ENCODE measurements at regions not wholly inside any gene's neighbourhood (a gene's known extent, or its start where the extent isn't known, plus 50 kb on each side); places are given as distances from the start of the nearest gene placed in this dataset.

- no TSS peak for BruUV-seq (replicated peaks)
- H2AK9ac ChIP-seq (replicated peaks; ENCODE audit: low read depth, low read length, poor library complexity), result no peak overlapping the region
- H3K79me1 ChIP-seq (ENCODE audit: low read depth in 1 of 2, low read length in 2 of 2), result no peaks in the 10 kb centered on the region
- H3K27me3 ChIP-seq (ENCODE audit: control insufficient read depth, insufficient read depth, low read length), result no peaks in the 10 kb centered on the region; the same call in 1 of the 2 replicates
- no peak overlapping the region for H2BK20ac ChIP-seq (ENCODE audit: low read depth, low read length)
- H3K4ac ChIP-seq (ENCODE audit: low read depth, low read length), result no peak overlapping the region
- H2BK5ac ChIP-seq (ENCODE audit: low read depth, low read length, poor library complexity, severe bottlenecking), result no peak overlapping the region
- no peak overlapping the region for H3K18ac ChIP-seq (ENCODE audit: low read depth, low read length)
- ChIA-PET CTCF (no interaction called here), POLR2A (ENCODE audit: unreplicated experiment) (no interaction called here)
- H2AFZ ChIP-seq (replicated peaks; ENCODE audit: low read length, poor library complexity), result no peak overlapping the region
- no peak overlapping the region for H2AK5ac ChIP-seq (ENCODE audit: low read depth, low read length)
- H3K9me1 ChIP-seq (ENCODE audit: insufficient read depth, low read length), result no peaks in the 10 kb centered on the region
- H3K4me2 ChIP-seq (ENCODE audit: low read depth, low read length), result no peak overlapping the region
- no peak overlapping the region for H3K23ac ChIP-seq (ENCODE audit: low read depth, low read length)
- no peak for ATAC-seq (ENCODE audit: low read depth)
- no peak overlapping the region for H3K27ac ChIP-seq (ENCODE audit: insufficient read depth, low read length)
- H3K9me3 ChIP-seq (ENCODE audit: control insufficient read depth, insufficient read depth, low read length), result no peaks in the 10 kb centered on the region
- no peak overlapping the region for H4K5ac ChIP-seq (ENCODE audit: low read depth, low read length)
- dilution Hi-C loops (cut with HindIII; ENCODE audit: low sequenced_read_pairs, unreplicated experiment) (no loop called here), in situ Hi-C loops (cut with MboI; ENCODE audit: low sequenced_read_pairs) (no loop called here), intact Hi-C loops (cut with micrococcal nuclease) (no loop called here)
- no peak overlapping the region for H2BK15ac ChIP-seq (ENCODE audit: low read depth, low read length)
- H4K8ac ChIP-seq (ENCODE audit: low read depth in 2 of 2, low read length in 2 of 2), result no peak overlapping the region
- H3K56ac ChIP-seq (ENCODE audit: extremely low read depth, insufficient read depth, low read length), result no peak overlapping the region
- no peaks in the 10 kb centered on the region for H3K36me3 ChIP-seq (ENCODE audit: control insufficient read depth, insufficient read depth, low read length)
- H3K9ac ChIP-seq (ENCODE audit: low read depth, low read length), result no peak overlapping the region
- no peaks in the 10 kb centered on the region for H3K4me1 ChIP-seq (ENCODE audit: control insufficient read depth, insufficient read depth, low read length)
- H4K91ac ChIP-seq (ENCODE audit: insufficient read depth, low read depth, low read length), result no peak overlapping the region
- H3K14ac ChIP-seq (replicated peaks; ENCODE audit: low read depth, low read length), result no peak overlapping the region
- H3K4me3 ChIP-seq (ENCODE audit: insufficient read depth, low read depth, low read length), result no peak overlapping the region
- H2BK120ac ChIP-seq (ENCODE audit: low read depth, low read length), result no peak overlapping the region
- H4K20me1 ChIP-seq (ENCODE audit: insufficient read depth, low read length), result no peaks in the 10 kb centered on the region
- DNase-seq, result no peak
- WGBS, 2 experiments (ENCODE audit: extremely low coverage in 2 of 2, insufficient read length in 1 of 2), result no CpG with 5 or more reads among the region's 1 CpG
- TF ChIP-seq NFE2L2 (IDR thresholded peaks at IDR 0.05; ENCODE audit: low read depth, low read length) (no peak), USF2 (IDR thresholded peaks at IDR 0.05; ENCODE audit: low read depth, low read length) (no peak), FOS (IDR thresholded peaks at IDR 0.05; ENCODE audit: low read depth, low read length) (no peak), ELK1 (IDR thresholded peaks at IDR 0.05; ENCODE audit: borderline replicate concordance, low read depth, low read length) (no peak), CEBPB (IDR thresholded peaks at IDR 0.05; ENCODE audit: low read depth, low read length) (no peak), CHD1 (IDR thresholded peaks at IDR 0.05; ENCODE audit: low read depth, low read length) (no peak), SMC3 (IDR thresholded peaks at IDR 0.05; ENCODE audit: low read depth, low read length) (no peak), MXI1 (IDR thresholded peaks at IDR 0.05; ENCODE audit: borderline replicate concordance, low read depth, low read length) (no peak), RCOR1 (IDR thresholded peaks at IDR 0.05; ENCODE audit: insufficient replicate concordance, low read length) (no peak), BHLHE40 (IDR thresholded peaks at IDR 0.05; ENCODE audit: low read depth, low read length) (no peak), RAD21 (IDR thresholded peaks at IDR 0.05; ENCODE audit: low read length) (no peak), CTCF (conservative IDR thresholded peaks at IDR 0.05; ENCODE audit: low read depth, low read length) (no peak), MAZ (IDR thresholded peaks at IDR 0.05; ENCODE audit: borderline replicate concordance, low read depth, low read length) (no peak), RFX5 (IDR thresholded peaks at IDR 0.05; ENCODE audit: low read depth, low read length) (no peak), MAFK (IDR thresholded peaks at IDR 0.05; ENCODE audit: low read depth, low read length) (no peak), POLR2A (IDR thresholded peaks at IDR 0.05; ENCODE audit: low read depth, low read length) (no peak)
Measured at GRCh38 chr2:62348700-62349099, 152.8 kb downstream of the B3GNT2 start.

All from IMR-90 (cell line).